ENCODE measurements at regions not wholly inside any gene's neighbourhood (a gene's known extent, or its start where the extent isn't known, plus 50 kb on each side); places are given as distances from the start of the nearest gene placed in this dataset.

DNA sequence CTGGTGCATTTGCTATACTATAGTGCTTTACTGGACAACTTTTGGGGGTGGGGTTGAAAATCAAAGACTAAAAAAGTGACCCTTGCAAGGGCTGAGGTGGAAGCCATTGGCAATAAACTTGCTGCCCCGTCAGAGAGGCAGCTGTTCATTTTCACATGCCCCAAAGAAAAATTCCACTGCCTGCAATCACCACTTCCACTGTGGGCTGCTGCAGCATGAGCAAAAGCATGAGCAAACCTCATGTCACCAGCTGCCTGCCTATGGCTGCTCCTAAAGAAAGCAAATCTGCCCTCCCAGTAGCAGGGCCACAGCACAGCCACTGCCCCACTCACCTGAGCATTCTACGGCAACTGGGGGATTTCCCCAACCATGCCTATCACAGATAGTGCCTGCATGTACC, 290.0 kb downstream of the PAX1 start:
- no peak for TF ChIP-seq CTCF (IDR thresholded peaks at IDR 0.05)
- DNase-seq, result no peak
- intact Hi-C loops (cut with DNase I, micrococcal nuclease), result no loop called here
- H3K9me3 ChIP-seq, result peaks cover 3% of the 10 kb centered on the region
- H3K4me3 ChIP-seq, result no peak overlapping the region
- H3K36me3 ChIP-seq (ENCODE audit: low read depth), result no peaks in the 10 kb centered on the region
- no peaks in the 10 kb centered on the region for H3K4me1 ChIP-seq (ENCODE audit: low read depth)
- ATAC-seq, result no peak

DNA sequence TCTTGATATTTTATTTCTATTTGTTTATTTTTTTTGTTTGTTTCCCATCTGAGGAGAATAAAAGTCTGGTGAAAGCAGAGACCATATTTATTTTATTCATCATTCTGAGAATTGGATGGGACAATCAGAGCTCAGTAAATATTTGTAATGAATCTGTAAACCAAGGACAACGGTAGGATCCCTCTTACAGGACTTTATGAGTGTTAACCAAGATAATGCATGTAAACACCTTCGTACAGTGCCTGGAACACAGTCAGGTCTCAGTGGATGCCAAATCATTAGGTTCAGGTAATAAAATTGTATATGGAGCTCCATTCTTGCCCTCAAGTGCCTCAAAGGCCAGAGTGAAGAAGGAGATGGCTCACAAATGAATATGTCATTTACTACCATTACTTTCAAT, 288.7 kb downstream of the PAX1 start:
- ATAC-seq (no peak), DNase-seq (no peak)
- H3K4me1 ChIP-seq (ENCODE audit: low read depth), result no peaks in the 10 kb centered on the region
- intact Hi-C loops (cut with DNase I, micrococcal nuclease), result no loop called here
- H3K4me3 ChIP-seq, result no peak overlapping the region
- H3K36me3 ChIP-seq (ENCODE audit: low read depth), result no peaks in the 10 kb centered on the region
- no peak for TF ChIP-seq CTCF (IDR thresholded peaks at IDR 0.05)
- peaks cover 3% of the 10 kb centered on the region for H3K9me3 ChIP-seq

DNA sequence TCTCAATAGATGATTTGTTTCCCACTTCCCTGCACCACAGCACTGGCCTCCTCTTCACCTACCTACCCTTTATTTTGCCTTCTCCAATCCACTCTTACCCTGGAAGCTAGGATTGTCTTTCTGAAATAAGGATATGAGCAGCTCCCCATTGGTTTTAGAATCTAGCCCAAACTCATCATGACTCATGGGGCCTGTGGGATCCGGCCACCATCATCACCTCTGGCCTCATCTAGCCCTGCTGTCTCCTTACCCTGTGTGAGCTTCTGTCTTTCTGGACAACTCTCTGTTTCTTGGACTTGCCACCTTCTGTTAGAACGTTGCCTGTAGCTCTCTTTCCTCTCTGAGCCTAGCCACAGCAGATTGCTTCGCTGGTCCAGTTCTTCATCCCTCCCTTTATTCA, 277.1 kb downstream of the PAX1 start:
- no peak for ATAC-seq
- TF ChIP-seq CTCF (IDR thresholded peaks at IDR 0.05), result no peak
- Histone ChIP-seq H3K9me3 (peaks cover 25% of the 10 kb centered on the region), H3K4me1 (ENCODE audit: low read depth) (no peaks in the 10 kb centered on the region), H3K4me3 (no peak overlapping the region), H3K36me3 (ENCODE audit: low read depth) (no peaks in the 10 kb centered on the region)
- DNase-seq, result no peak
- intact Hi-C loops (cut with DNase I, micrococcal nuclease), result no loop called here

GRCh38 chr20:21981597-21982344, 276.3 kb downstream of the PAX1 start:
- H3K4me3 ChIP-seq, result no peak overlapping the region

GRCh38 chr20:21981179-21981578, 275.7 kb downstream of the PAX1 start:
- Histone ChIP-seq H3K4me3 (no peak overlapping the region), H3K9me3 (peaks cover 20% of the 10 kb centered on the region), H3K36me3 (ENCODE audit: low read depth) (no peaks in the 10 kb centered on the region), H3K4me1 (ENCODE audit: low read depth) (no peaks in the 10 kb centered on the region)
- intact Hi-C loops (cut with DNase I, micrococcal nuclease), result no loop called here
- TF ChIP-seq CTCF (IDR thresholded peaks at IDR 0.05), result no peak
- no peak for DNase-seq
- no peak for ATAC-seq

More at GRCh38 chr20:21981597-21982344, 276.3 kb downstream of the PAX1 start:
- DNase-seq (no peak), ATAC-seq (no peak)
- Histone ChIP-seq H3K36me3 (ENCODE audit: low read depth) (no peaks in the 10 kb centered on the region), H3K4me1 (ENCODE audit: low read depth) (no peaks in the 10 kb centered on the region), H3K9me3 (peaks cover 22% of the 10 kb centered on the region)
- intact Hi-C loops (cut with DNase I, micrococcal nuclease), result no loop called here
- no peak for TF ChIP-seq CTCF (IDR thresholded peaks at IDR 0.05)

DNA sequence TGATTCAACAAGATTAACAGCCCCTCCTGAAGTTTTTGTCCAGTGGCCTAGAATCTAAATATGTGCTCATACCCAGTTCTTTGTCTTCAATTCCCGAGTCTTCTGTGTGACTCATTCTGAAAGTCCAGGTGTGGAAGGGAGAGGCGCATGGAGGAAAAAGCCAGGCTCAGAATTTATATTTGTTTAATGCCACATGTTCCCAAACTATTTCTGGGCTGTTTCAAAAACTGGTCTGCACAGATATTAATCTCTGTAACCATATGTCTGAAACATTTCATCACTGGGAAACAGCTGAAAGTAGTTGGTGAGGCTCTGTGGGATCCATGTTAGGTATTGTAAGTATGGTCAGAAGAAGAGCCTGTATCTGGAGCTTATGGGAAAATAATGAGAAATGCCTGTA, 266.0 kb downstream of the PAX1 start:
- no peak for ATAC-seq

More for the DNA sequence above, 266.0 kb downstream of the PAX1 start:
- H3K4me1 ChIP-seq (ENCODE audit: low read depth), result no peaks in the 10 kb centered on the region
- intact Hi-C loops (cut with DNase I, micrococcal nuclease), result no loop called here
- peaks cover 20% of the 10 kb centered on the region for H3K9me3 ChIP-seq
- no peak for TF ChIP-seq CTCF (IDR thresholded peaks at IDR 0.05)
- H3K4me3 ChIP-seq, result no peak overlapping the region
- no peaks in the 10 kb centered on the region for H3K36me3 ChIP-seq (ENCODE audit: low read depth)
- no peak for DNase-seq
